GM12878 (cell line): ENCODE measurements at regions not wholly inside any gene's neighbourhood (a gene's known extent, or its start where the extent isn't known, plus 50 kb on each side); places are given as distances from the start of the nearest gene placed in this dataset.

Experiments used
- ATAC-seq: fragments of 200-7000 bp; cut with Tn5 transposase; 3 replicates; pipeline ENCODE4 v1.9.1; 2020; ENCODE audit warnings: mild to moderate bottlenecking, moderate library complexity
- BruUV-seq: library from RNA; stranded (reverse); fragments of 400-500 nt; replicated peaks from 2 replicates; lab custom pipeline; 2021; lab: Mats Ljungman, UMichigan
- CTCF ChIA-PET: fragments of 300-600 bp; sonication (Branson Sonifier 250); formaldehyde crosslinking; extraction: SDS; loops from one replicate; lab custom pipeline; 2021; ENCODE audit warnings: inconsistent platforms; lab: Yijun Ruan, JAX
- POLR2A ChIA-PET: fragments of 350-600 bp; formaldehyde crosslinking; extraction: SDS; loops from one replicate; lab custom pipeline; 2021; ENCODE audit warnings: inconsistent platforms; lab: Charles Lee
- RAD21 ChIA-PET: fragments of 300-600 bp; sonication (Branson Sonifier 250); formaldehyde crosslinking; loops from one replicate; lab custom pipeline; 2023; ENCODE audit warnings: antibody characterized with exemption; ENCODE audit not compliant: unreplicated experiment; lab: Charles Lee
- SMC1A ChIA-PET: fragments of 300-600 bp; sonication (Branson Sonifier 250); formaldehyde crosslinking; loops from one replicate; lab custom pipeline; 2023; ENCODE audit not compliant: unreplicated experiment, uncharacterized antibody; lab: Charles Lee
- DNase-seq: peaks from one replicate; pipeline ENCODE4 v3.0.0-alpha.2; 2011; ENCODE audit warnings: low read depth, low spot score
- FAIRE-seq: peaks from 3 replicates; lab custom pipeline; 2011; peaks lifted over from hg19 to GRCh38; lab: Jason Lieb, UNC
- H2AFZ ChIP-seq: 2 replicates; pipeline ENCODE4 v1.6.0; 2011; ENCODE audit warnings: low read depth, low read length, control low read depth; ENCODE audit not compliant: control insufficient read depth
- H3K27ac ChIP-seq: 2 replicates; pipeline ENCODE4 v1.5.1; 2011; ENCODE audit warnings: control low read depth; ENCODE audit not compliant: control insufficient read depth, insufficient read depth
- H3K27me3 ChIP-seq, 2 experiments: replicated peaks in 1 of 2; 2 replicates each; pipeline versions ENCODE4 v1.6.0 to v1.6.1; 2011; ENCODE audit warnings: low read length in 1 of 2; ENCODE audit not compliant: control insufficient read depth in 2 of 2, insufficient read depth in 2 of 2
- H3K36me3 ChIP-seq, 2 experiments: 2 replicates each; pipeline ENCODE4 v1.5.1; 2011; ENCODE audit warnings: low read length in 1 of 2; ENCODE audit not compliant: control insufficient read depth in 2 of 2, insufficient read depth in 2 of 2
- H3K4me1 ChIP-seq: 2 replicates; pipeline ENCODE4 v1.6.1; 2011; ENCODE audit warnings: mild to moderate bottlenecking, low read length, moderate library complexity, mixed read lengths; ENCODE audit not compliant: control insufficient read depth, insufficient read depth
- H3K4me2 ChIP-seq: 2 replicates; pipeline ENCODE4 v1.6.0; 2011; ENCODE audit warnings: control low read depth; ENCODE audit not compliant: control insufficient read depth, insufficient read depth
- H3K4me3 ChIP-seq: fragments of 200-600 bp; sonication (generic); 2 replicates; pipeline ENCODE4 v1.5.1; 2016
- H3K79me2 ChIP-seq: 2 replicates; pipeline ENCODE4 v1.6.0; 2011; ENCODE audit warnings: low read length; ENCODE audit not compliant: control insufficient read depth, insufficient read depth
- H3K9ac ChIP-seq: 2 replicates; pipeline ENCODE4 v1.8.0; 2011; ENCODE audit warnings: low read length, control low read depth, mixed read lengths; ENCODE audit not compliant: control insufficient read depth, insufficient read depth
- H3K9me3 ChIP-seq: replicated peaks from 3 replicates; pipeline ENCODE4 v1.5.1; 2011; ENCODE audit warnings: mild to moderate bottlenecking, low read length; ENCODE audit not compliant: control insufficient read depth, insufficient read depth
- H4K20me1 ChIP-seq: 2 replicates; pipeline ENCODE4 v1.6.0; 2011; ENCODE audit not compliant: control insufficient read depth, insufficient read depth
- ATF7 ChIP-seq: fragments of 450-650 bp; IDR thresholded peaks from 2 replicates; pipeline ENCODE4 v1.6.1; 2016; ENCODE audit warnings: low read depth, mild to moderate bottlenecking
- FOS ChIP-seq: IDR thresholded peaks from 3 replicates; pipeline ENCODE4 v1.6.1; 2011; ENCODE audit warnings: borderline replicate concordance; ENCODE audit not compliant: insufficient read length; ENCODE audit errors: extremely low read depth
- HDGF ChIP-seq: fragments of 450-650 bp; IDR thresholded peaks from 2 replicates; pipeline ENCODE4 v1.6.1; 2016; ENCODE audit warnings: antibody characterized with exemption
- MXI1 ChIP-seq: fragments of 150-350 bp; IDR thresholded peaks from 2 replicates; pipeline ENCODE4 v1.6.1; 2011; ENCODE audit warnings: low read depth, mild to moderate bottlenecking, inconsistent platforms, low read length, improper control_type of control experiment
- NFIC ChIP-seq: IDR thresholded peaks from 2 replicates; pipeline ENCODE4 v1.6.1; 2012; ENCODE audit warnings: low read depth, mild to moderate bottlenecking, inconsistent platforms, low read length, moderate library complexity
- NFXL1 ChIP-seq: fragments of 450-650 bp; IDR thresholded peaks from 2 replicates; pipeline ENCODE4 v1.6.1; 2017; ENCODE audit warnings: antibody characterized with exemption, mild to moderate bottlenecking, borderline replicate concordance
- NRF1 ChIP-seq: conservative IDR thresholded peaks from 2 replicates; pipeline ENCODE4 v1.6.1; 2011; ENCODE audit warnings: mild to moderate bottlenecking, low read depth, low read length, improper control_type of control experiment
- POLR2AphosphoS5 ChIP-seq: IDR thresholded peaks from 2 replicates; pipeline ENCODE4 v1.6.1; 2011; ENCODE audit warnings: mild to moderate bottlenecking, low read length, inconsistent platforms
- RB1 ChIP-seq: fragments of 450-650 bp; formaldehyde crosslinking; IDR thresholded peaks from 2 replicates; pipeline ENCODE4 v1.6.1; 2017; ENCODE audit warnings: mild to moderate bottlenecking, borderline replicate concordance
- SKIL ChIP-seq: fragments of 450-650 bp; IDR thresholded peaks from 2 replicates; pipeline ENCODE4 v1.6.1; 2017; ENCODE audit warnings: mild to moderate bottlenecking, low read depth, inconsistent platforms; ENCODE audit not compliant: poor library complexity, severe bottlenecking
- SMAD1 ChIP-seq: fragments of 450-650 bp; IDR thresholded peaks from 2 replicates; pipeline ENCODE4 v1.6.1; 2018; ENCODE audit warnings: mild to moderate bottlenecking, low read depth; ENCODE audit not compliant: partially characterized antibody
- SMAD5 ChIP-seq: IDR thresholded peaks from 2 replicates; pipeline ENCODE4 v1.6.1; 2016; ENCODE audit warnings: antibody characterized with exemption, low read depth
- SMARCA5 ChIP-seq: fragments of 450-650 bp; IDR thresholded peaks from 2 replicates; pipeline ENCODE4 v1.6.1; 2017; ENCODE audit warnings: mild to moderate bottlenecking
- SMC3 ChIP-seq: IDR thresholded peaks from 2 replicates; pipeline ENCODE4 v1.6.1; 2011; ENCODE audit warnings: low read length, improper control_type of control experiment, borderline replicate concordance
- ZNF207 ChIP-seq: fragments of 450-650 bp; IDR thresholded peaks from 2 replicates; pipeline ENCODE4 v1.6.1; 2014; ENCODE audit warnings: antibody characterized with exemption, mild to moderate bottlenecking, borderline replicate concordance
- ZNF622 ChIP-seq: fragments of 450-650 bp; IDR thresholded peaks from 2 replicates; pipeline ENCODE4 v1.6.1; 2017; ENCODE audit warnings: mild to moderate bottlenecking, inconsistent platforms
- WGBS: methylation state at CpG from one replicate; pipeline ENCODE4 v1.1.6; 2016; ENCODE audit warnings: low lambda C conversion rate; ENCODE audit not compliant: insufficient replicate concordance, insufficient coverage; ENCODE audit errors: missing lambda C conversion rate; 5-methylcytosine and 5-hydroxymethylcytosine counted together
- in situ Hi-C: fragments of 300-500 bp; cut with MboI; formaldehyde crosslinking; loops from 9 replicates; pipeline ENCODE4 v1.14.3; 2018; ENCODE audit warnings: mixed read lengths
- intact Hi-C: fragments of 100-400 bp; cut with micrococcal nuclease; formaldehyde crosslinking; loops from one replicate; pipeline ENCODE4 v1.14.2; 2022; ENCODE audit not compliant: unreplicated experiment
- TF ChIP-seq, protein P1 (sequence below): fragments of 450-650 bp; IDR thresholded peaks from 2 replicates; pipeline ENCODE4 v1.6.1; 2016; ENCODE audit warnings: mild to moderate bottlenecking, moderate library complexity, borderline replicate concordance
- TF ChIP-seq, protein P2 (sequence below): fragments of 150-350 bp; IDR thresholded peaks from 2 replicates; pipeline ENCODE4 v1.6.1; 2014; ENCODE audit warnings: mild to moderate bottlenecking, low read depth, low read length

DNA sequence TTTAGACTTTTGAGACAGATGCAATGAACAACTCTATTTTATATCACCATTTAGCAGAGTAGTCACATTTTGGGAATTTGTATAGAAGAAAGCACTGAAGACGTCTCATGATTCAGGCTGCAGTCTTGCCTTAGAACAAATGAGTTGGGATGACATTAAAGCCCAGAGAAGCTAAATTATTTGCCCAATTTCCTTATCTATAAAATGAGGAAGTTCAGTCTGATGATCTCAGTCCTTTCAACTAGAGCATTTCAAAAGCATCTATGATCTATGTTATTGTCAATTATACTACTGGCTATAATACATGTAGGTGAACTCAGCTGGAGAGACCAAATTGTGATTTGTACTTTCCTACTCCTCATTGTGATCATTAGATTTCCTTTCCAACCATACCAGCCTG lies 154.1 kb downstream of the OSTF1 start:
- Histone ChIP-seq H3K27ac (no peak overlapping the region), H3K79me2 (no peaks in the 10 kb centered on the region), H2AFZ (no peak overlapping the region), H3K4me1 (no peaks in the 10 kb centered on the region), H4K20me1 (no peaks in the 10 kb centered on the region), H3K4me3 (no peak overlapping the region), H3K36me3 (no peaks in the 10 kb centered on the region), H3K9ac (no peak overlapping the region), H3K9me3 (no peaks in the 10 kb centered on the region), H3K4me2 (no peak overlapping the region), H3K27me3 (no peaks in the 10 kb centered on the region)
- TF ChIP-seq SMAD5 (no peak), ATF7 (no peak), NFIC (no peak), SMARCA5 (no peak), NFXL1 (no peak), SKIL (no peak), RB1 (no peak), SMAD1 (no peak), MXI1 (no peak), SMC3 (no peak), NRF1 (no peak), HDGF (no peak), ZNF622 (no peak), POLR2AphosphoS5 (no peak), ZNF207 (no peak), FOS (no peak)
- TF ChIP-seq, protein P1, sequence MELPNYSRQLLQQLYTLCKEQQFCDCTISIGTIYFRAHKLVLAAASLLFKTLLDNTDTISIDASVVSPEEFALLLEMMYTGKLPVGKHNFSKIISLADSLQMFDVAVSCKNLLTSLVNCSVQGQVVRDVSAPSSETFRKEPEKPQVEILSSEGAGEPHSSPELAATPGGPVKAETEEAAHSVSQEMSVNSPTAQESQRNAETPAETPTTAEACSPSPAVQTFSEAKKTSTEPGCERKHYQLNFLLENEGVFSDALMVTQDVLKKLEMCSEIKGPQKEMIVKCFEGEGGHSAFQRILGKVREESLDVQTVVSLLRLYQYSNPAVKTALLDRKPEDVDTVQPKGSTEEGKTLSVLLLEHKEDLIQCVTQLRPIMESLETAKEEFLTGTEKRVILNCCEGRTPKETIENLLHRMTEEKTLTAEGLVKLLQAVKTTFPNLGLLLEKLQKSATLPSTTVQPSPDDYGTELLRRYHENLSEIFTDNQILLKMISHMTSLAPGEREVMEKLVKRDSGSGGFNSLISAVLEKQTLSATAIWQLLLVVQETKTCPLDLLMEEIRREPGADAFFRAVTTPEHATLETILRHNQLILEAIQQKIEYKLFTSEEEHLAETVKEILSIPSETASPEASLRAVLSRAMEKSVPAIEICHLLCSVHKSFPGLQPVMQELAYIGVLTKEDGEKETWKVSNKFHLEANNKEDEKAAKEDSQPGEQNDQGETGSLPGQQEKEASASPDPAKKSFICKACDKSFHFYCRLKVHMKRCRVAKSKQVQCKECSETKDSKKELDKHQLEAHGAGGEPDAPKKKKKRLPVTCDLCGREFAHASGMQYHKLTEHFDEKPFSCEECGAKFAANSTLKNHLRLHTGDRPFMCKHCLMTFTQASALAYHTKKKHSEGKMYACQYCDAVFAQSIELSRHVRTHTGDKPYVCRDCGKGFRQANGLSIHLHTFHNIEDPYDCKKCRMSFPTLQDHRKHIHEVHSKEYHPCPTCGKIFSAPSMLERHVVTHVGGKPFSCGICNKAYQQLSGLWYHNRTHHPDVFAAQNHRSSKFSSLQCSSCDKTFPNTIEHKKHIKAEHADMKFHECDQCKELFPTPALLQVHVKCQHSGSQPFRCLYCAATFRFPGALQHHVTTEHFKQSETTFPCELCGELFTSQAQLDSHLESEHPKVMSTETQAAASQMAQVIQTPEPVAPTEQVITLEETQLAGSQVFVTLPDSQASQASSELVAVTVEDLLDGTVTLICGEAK = no peak
- TF ChIP-seq, protein P2, sequence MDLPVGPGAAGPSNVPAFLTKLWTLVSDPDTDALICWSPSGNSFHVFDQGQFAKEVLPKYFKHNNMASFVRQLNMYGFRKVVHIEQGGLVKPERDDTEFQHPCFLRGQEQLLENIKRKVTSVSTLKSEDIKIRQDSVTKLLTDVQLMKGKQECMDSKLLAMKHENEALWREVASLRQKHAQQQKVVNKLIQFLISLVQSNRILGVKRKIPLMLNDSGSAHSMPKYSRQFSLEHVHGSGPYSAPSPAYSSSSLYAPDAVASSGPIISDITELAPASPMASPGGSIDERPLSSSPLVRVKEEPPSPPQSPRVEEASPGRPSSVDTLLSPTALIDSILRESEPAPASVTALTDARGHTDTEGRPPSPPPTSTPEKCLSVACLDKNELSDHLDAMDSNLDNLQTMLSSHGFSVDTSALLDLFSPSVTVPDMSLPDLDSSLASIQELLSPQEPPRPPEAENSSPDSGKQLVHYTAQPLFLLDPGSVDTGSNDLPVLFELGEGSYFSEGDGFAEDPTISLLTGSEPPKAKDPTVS = no peak
- FAIRE-seq = no peak
- BruUV-seq = no TSS peak
- in situ Hi-C loops = no loop called here
- DNase-seq = no peak
- ChIA-PET POLR2A (no interaction called here), RAD21 (no interaction called here), CTCF (interaction anchor here (1.8 kb wide), 1 partner anchor 41 kb away, joined by 4 read pairs; no protein-coding TSS in a partner anchor), SMC1A (no interaction called here)
- no peak for ATAC-seq
- WGBS = 47% methylated on average over 1 of the region's 1 CpG
- intact Hi-C loops = no loop called here
